Adrenal gland (tissue), 5 donors: ENCODE measurements at regions not wholly inside any gene's neighbourhood (a gene's known extent, or its start where the extent isn't known, plus 50 kb on each side); places are given as distances from the start of the nearest gene placed in this dataset.

Source experiments
- CTCF ChIP-seq, 6 experiments: fragments of 450-650 bp in 4 of 6; fragments of 200-600 bp in 2 of 6; sonication (generic) in 1 of 6; IDR thresholded peaks; 1 replicate in 5 of 6; 2 replicates in 1 of 6; pipeline versions ENCODE4 v1.5.1 to v1.8.0; 2016 to 2021; ENCODE audit warnings: antibody characterized with exemption in 6 of 6, mild to moderate bottlenecking in 2 of 6, moderate library complexity in 1 of 6
- POLR2A ChIP-seq, 2 donors: fragments of 450-650 bp; IDR thresholded peaks; one replicate each; pipeline ENCODE4 v1.6.1; 2017; ENCODE audit warnings: antibody characterized with exemption in 2 of 2, mild to moderate bottlenecking in 2 of 2, moderate library complexity in 1 of 2
- donor health status: DM: no; HTN: no; CAD: no.

GRCh38 chr6:150517175-150517574, 82.5 kb upstream of the PLEKHG1 start:
- no peak for TF ChIP-seq CTCF (IDR thresholded peaks at IDR 0.05)
- no peak for TF ChIP-seq POLR2A (IDR thresholded peaks at IDR 0.05)
